Spleen (tissue), 7 donors: ENCODE measurements at regions not wholly inside any gene's neighbourhood (a gene's known extent, or its start where the extent isn't known, plus 50 kb on each side); places are given as distances from the start of the nearest gene placed in this dataset.

Experiments used
- POLR2AphosphoS5 ChIP-seq, 3 donors: sonication (generic); formaldehyde crosslinking; IDR thresholded peaks; one replicate each; pipeline ENCODE4 v1.5.1; 2017; ENCODE audit warnings: antibody characterized with exemption in 3 of 3
- TF ChIP-seq, protein P1 (sequence below), 11 experiments: fragments of 200-600 bp in 7 of 11; fragments of 450-650 bp in 4 of 11; sonication (generic) in 4 of 11; IDR thresholded peaks in 8 of 11; conservative IDR thresholded peaks in 3 of 11; 1 replicate in 7 of 11; 2 replicates in 4 of 11; pipeline versions ENCODE4 v1.4.0 to v1.8.0; 2016 to 2021; ENCODE audit warnings: antibody characterized with exemption in 11 of 11, inconsistent platforms in 4 of 11, mild to moderate bottlenecking in 1 of 11
- donor health status: DM: no; HTN: no; CAD: no; lungs with moderate emphysema.
- donor health status: DM: no; HTN: no; CAD: no.
- donor health status: DM: no; HTN: no; CAD: no.

- TF ChIP-seq, protein P1, sequence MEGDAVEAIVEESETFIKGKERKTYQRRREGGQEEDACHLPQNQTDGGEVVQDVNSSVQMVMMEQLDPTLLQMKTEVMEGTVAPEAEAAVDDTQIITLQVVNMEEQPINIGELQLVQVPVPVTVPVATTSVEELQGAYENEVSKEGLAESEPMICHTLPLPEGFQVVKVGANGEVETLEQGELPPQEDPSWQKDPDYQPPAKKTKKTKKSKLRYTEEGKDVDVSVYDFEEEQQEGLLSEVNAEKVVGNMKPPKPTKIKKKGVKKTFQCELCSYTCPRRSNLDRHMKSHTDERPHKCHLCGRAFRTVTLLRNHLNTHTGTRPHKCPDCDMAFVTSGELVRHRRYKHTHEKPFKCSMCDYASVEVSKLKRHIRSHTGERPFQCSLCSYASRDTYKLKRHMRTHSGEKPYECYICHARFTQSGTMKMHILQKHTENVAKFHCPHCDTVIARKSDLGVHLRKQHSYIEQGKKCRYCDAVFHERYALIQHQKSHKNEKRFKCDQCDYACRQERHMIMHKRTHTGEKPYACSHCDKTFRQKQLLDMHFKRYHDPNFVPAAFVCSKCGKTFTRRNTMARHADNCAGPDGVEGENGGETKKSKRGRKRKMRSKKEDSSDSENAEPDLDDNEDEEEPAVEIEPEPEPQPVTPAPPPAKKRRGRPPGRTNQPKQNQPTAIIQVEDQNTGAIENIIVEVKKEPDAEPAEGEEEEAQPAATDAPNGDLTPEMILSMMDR (IDR thresholded peaks at IDR 0.05 in 8 of 11, conservative IDR thresholded peaks at IDR 0.05 in 3 of 11), result no peak
- no peak for TF ChIP-seq POLR2AphosphoS5 (IDR thresholded peaks at IDR 0.05)
Measured at GRCh38 chr5:173670791-173671120, 54.3 kb upstream of the BOD1 start.
